ENCODE measurements at regions not wholly inside any gene's neighbourhood (a gene's known extent, or its start where the extent isn't known, plus 50 kb on each side); places are given as distances from the start of the nearest gene placed in this dataset.

DNA sequence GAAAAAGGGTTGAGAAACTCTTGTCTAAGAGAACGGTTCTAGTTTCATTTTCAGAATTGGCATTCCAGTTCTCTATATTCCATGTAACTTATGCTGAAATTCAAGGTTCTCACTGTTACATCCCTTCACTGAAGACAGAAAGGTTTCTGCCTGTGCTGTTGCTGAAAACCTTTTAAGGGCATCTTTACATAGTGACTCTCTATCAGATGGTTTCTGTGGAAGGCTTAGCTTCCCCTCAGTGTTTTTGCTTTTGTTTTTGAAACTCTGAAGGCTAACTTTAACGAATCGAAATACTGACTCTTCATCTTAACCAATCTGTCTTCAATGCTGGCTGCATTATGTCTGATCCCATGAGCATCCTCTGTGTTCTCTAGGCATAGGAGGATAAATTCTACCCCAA, 1286.2 kb upstream of the EYS start:
- DNase-seq (ENCODE audit: low spot score) (peak; percentile 7), FAIRE-seq (no peak)

DNA sequence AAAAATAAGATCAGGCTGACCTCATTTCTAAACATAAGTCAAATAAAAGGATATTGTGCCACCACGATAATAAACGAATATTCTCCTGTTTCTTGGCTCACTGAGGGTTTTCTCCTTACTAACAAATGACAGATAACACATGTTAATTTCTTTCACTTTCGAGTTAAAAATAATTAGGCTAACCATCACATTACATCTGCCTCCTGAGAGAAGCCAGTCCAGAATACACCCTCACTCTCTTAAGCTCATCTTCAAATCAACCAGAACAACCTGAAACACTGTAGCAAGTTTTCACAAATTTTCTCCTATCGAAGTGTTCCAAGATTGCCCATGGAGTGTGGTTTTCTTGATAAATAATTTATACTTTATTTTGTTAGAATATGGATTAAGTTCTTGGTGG, 1285.6 kb upstream of the EYS start:
- DNase-seq (ENCODE audit: low spot score) (no peak), FAIRE-seq (no peak)

DNA sequence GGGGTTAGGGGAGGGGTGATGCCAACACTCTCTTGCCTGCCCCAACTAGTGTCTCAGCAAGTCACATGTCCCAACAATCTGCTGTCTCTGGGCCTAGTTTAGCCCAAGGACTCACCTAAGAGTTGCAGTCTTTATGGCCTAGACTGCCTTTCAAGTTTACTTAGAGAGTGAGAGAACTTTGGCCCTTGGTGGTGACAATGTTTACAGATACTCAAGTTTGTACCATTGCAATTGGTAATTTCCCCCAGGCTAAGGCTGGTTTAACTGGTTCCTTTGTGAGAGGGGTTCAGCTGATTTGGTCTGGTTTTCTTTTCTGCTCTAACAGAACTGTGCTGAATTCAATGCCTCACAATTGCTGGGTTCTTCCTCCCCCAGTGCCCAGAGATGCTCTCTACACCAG, 1279.9 kb upstream of the EYS start:
- DNase-seq (ENCODE audit: low spot score) = no peak
- no peak for FAIRE-seq

DNA sequence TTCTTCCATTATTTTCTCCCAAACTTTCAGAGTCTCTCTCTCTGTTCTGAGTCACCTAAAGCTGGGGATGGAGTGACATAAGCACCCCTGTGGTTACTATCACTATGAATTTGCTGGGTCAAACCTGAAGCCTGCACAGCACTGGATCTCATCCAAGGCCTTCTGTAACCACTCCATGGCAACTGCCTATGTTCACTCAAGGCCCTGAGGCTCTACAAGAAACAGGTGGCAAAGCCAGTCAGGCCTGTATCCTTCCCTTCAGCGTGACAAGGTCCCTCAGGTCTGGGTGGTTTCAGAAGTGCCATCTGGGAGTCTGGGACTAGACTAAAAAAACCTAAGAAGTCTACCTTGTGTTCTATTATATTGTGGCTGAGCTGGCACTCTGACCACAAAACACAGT, 1278.8 kb upstream of the EYS start:
- DNase-seq (ENCODE audit: low spot score) (no peak), FAIRE-seq (no peak)

DNA sequence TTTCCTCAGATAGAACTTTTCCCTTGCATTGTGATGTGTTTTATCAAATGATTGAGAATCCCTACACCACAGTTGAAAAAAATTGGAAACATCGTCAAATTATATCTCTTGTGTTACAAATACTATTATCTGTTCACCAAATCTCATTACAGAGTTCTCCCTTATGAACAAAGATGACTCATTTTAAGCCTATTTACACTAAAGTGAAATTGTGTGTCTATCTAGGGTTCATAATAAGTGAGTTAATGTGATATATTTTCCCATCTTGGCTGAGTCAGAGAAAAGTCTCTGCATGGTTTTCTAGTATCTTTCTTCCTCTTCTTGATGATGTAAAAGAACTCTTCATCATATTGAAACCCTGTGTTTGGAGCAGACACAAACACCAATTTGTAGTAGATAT, 1263.3 kb upstream of the EYS start:
- no peak for DNase-seq (ENCODE audit: low spot score)

DNA sequence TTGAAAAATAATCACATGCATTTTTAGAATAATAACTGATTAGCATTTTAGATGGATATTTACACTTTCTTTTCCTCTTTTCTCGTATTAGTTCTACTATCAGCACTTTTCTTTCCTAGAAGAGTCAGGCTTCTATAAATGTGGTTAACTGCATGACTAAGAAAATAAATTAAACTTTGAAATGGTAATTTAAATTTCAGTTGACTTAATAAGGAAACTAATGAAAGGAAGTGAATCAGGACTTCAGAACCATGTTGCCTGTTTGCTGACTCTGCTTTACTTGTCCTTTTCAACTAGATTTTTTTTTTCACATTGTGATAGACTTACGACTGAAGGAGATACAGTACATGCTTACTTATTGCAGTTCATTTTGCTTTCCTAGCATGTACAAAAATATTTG, 1258.2 kb upstream of the EYS start:
- no peak for DNase-seq (ENCODE audit: low spot score)
- no peak for FAIRE-seq

More for the DNA sequence above, 1263.3 kb upstream of the EYS start:
- FAIRE-seq = no peak

DNA sequence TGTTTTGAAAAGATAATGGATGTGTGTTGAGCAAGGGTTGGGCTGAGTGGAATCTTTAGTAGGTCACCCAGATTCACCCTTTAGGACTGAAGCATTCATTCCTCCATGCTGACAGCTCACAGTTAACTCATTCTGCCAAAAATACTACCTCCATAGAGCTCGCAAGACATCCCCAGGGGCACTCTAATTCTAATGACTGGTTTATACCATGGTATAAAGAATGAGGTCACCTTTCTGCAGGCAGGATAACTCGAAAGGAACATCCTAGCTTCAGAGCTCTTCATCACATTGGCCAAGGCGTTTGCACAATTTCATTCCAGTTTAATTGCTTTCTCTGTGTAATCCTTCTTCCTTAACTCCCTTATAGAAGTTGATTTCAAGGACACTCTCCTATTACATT, 1257.2 kb upstream of the EYS start:
- FAIRE-seq (no peak), DNase-seq (ENCODE audit: low spot score) (no peak)

DNA sequence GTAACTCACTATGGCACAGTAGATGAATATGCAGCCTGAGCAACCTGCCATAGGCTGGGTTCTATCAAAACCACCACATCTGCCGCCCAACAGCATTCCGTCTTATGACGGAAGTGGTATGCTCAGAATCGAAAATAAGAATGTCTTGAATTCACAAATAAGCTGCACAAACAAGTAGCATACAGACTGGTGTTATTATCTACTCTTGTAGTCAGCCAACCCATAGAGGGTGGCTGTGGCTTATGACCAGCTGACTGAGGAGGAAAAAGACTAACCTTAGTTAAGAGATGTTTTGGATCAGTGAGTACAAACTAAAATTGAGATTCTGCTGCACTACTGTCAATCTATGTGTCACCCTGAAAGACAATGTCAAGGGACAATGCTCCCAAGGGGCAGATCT, 1255.1 kb upstream of the EYS start:
- no peak for FAIRE-seq
- no peak for DNase-seq (ENCODE audit: low spot score)

DNA sequence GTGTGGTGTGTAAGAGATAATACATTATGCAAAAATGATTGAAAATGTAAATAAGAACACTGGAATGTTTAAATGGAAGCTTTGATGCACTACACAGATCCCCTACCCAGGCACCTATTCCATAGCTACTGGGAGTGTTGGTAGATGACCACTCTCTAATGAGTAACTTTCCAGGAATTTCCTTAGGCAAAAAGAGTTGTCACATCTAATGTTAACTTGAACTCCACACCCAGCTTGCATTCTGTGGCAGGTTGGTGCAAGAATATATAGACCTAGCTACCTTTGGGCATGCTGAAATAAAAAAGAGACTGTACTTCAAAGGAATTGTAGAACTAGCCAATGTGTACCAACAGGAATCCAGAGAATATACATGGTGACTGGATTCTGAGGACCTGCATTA, 1254.2 kb upstream of the EYS start:
- no peak for DNase-seq (ENCODE audit: low spot score)
- FAIRE-seq = no peak

DNA sequence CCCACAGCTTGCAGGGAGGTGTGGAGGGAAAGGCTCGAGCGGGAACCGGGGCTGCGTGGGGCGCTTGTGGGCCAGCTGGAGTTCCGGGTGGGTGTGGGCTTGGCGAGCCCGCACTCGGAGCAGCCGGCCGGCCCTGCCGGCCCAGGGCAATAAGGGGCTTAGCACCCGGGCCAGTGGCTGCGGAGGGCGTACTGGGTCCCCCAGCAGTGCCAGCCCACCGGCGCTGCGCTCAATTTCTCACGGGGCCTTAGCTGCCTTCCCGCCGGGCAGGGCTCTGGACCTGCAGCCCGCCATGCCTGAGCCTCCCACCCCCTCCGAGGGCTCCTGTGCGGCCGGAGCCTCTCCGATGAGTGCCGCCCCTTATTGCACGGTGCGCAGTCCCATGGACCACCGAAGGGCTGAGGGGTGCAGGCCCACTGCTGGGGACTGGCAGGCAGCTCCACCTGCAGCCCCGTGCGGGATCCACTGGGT, 1242.2 kb upstream of the EYS start:
- DNase-seq (ENCODE audit: low spot score) (no peak), FAIRE-seq (no peak)

DNA sequence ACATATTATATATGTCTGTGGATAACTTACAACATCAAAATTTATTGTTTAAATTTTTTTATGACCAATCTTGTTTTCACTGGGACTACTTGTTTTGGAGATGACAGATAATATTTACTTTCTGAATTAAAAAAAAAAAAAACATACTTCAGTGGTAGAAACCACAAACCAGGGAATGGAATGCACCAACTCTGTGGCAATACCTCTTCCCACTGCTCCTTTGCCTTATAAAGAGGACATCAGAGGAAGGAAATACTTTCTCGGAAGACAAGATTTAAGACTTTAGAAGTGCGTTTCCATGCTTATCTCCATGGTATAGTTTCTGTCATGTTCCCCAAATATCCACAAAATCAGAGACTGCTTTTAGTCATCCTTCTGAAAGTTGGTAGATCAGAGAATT, 1241.1 kb upstream of the EYS start:
- DNase-seq (ENCODE audit: low spot score) (peak; percentile 30), FAIRE-seq (no peak)

DNA sequence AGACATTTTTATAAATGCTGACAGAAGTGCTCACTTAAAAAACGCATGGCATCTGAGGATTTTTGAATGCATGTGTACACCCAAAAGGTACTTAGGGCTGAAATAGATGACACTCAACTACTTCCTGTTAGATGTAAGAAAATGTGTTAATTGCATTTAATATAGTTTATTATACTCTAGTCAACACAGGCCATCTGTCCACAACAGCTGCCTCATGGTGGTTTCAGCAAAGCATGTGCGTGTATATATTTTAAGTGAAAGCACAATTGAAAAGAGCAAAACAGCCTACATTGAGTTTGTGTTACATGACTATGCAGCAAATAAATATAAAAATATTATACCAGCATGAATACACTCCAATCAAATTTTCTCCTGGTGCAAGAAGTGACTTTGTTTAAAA, 1233.0 kb upstream of the EYS start:
- no peak for DNase-seq (ENCODE audit: low spot score)
- FAIRE-seq = no peak

DNA sequence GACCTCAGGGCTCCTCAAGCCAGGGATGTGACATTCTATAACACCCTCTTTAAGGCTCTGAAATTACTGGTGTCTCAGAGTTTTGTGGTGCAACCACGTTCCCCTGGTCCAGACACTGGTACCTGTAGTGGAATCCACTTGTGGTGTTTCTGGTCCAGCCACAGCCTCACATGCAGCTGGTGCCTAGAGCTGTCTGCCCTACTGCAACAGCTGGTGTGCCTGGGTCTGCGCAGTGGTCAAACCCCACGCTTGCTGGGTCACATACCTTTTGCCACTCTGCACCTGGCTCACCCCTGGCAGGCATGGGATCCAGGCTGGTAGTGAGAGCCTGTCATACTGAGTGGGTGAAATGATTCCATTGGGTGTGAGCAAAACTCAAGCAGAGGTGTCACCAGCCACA, 1230.2 kb upstream of the EYS start:
- no peak for FAIRE-seq
- DNase-seq (ENCODE audit: low spot score) = no peak

DNA sequence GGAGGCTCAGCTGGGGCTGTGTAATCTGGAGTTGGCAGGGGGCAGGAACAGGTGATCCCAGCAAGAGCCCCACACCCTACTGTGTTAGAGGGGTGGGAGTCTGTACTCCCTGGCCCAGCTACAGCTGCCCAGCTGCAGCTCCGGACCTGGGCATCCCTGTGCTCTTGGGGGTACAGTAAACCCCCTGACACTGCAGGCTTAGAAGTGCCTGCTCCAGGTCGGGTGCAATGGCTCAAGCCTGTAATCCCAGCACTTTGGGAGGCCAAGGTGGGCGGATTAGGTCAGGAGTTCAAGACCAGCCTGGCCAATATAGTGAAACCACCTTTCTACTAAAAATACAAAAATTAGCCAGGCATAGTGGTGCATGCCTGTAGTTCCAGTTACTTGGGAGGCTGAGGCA, 1228.6 kb upstream of the EYS start:
- no peak for DNase-seq (ENCODE audit: low spot score)
- no peak for FAIRE-seq

DNA sequence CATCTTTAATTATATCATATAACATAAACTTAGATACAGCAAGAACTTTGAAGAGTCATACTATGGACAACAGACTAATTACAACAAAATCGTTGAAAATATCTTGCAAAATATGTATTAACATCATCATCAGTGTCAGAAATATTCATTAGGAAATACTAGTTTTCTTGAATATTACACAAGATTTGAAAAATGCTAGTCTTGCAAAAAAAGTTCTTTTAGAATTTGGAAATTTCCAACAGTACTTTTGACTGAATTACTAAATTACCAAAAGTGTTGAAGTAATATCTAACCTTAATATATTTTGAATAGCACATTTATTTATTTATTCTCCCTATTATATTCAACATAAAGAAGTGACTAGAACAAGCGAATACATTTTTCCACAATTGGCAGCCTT, 1224.8 kb upstream of the EYS start:
- DNase-seq (ENCODE audit: low spot score) (no peak), FAIRE-seq (no peak)

DNA sequence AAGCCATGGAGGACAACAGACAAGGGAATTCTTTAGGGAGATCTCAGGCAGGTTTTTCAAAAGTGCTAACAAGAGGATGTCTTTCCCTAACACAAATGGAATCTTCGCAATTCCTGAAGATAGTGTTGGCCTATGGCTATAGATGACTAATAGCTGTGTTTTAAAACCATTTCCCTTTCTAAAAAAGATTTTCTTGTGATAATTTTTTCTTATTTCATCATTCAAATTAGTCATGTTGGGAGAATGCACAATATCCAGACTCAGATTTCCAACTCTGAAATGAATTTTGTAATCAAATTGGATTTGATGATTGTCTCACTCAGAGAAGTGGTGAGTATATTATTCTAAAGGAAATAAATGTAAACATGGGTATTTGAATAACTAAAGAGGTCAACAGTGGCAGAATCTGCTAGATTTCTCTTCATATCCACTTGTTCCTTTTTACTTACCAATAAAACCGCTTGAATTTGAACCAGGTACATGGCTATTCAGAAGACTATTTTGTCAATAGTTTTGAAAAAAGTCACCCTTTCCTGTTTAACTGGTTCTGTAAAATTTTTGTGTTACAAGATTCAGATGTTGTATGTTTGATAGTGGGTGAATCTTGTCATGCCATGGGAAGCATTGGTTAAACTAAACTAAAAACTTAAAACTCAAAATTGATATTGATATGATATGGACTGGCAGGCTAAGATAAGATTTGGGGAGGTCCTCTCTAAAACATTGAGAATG, 1223.7 kb upstream of the EYS start:
- FAIRE-seq (no peak), DNase-seq (ENCODE audit: low spot score) (peak; percentile 3)

DNA sequence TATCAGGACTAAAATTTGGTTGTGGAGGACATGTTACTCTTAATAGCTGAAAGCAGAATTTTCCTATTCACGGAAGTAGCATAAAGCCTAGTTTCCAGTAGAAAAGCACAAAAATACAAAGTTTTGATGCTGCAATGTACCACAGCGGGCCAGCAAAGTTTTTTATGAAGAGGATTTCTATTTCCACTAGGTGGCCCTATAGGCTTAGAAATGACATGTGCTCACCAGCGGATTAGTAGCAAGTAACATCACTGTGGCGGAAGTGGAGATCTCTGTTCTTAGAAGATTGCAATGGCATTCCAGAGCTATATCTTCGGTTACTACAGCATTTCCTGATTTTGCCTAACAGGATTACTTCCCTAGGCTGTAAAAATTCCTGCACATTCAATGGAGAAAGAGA, 1219.0 kb upstream of the EYS start:
- DNase-seq (ENCODE audit: low spot score) = peak; percentile 20

DNA sequence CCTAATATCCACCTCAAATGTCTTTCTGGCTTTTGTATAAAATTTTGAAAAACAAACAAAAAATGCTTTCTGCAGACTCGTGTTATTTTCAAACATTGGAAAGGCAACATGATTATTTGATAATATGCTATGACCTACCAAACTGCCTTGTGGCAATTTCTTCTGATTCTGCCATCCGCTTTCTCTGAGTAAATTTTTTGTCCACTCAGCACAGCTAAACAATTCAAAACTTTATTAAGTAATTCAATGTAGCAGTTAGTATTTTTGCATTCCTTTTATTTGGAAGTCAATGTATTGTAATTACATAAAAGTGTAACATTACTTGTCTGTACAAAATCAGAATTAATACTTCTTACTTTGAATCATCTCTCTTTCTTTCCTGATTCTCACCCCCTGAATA, 1206.6 kb upstream of the EYS start:
- DNase-seq (ENCODE audit: low spot score) = no peak
- no peak for FAIRE-seq

More for the DNA sequence above, 1219.0 kb upstream of the EYS start:
- no peak for FAIRE-seq

DNA sequence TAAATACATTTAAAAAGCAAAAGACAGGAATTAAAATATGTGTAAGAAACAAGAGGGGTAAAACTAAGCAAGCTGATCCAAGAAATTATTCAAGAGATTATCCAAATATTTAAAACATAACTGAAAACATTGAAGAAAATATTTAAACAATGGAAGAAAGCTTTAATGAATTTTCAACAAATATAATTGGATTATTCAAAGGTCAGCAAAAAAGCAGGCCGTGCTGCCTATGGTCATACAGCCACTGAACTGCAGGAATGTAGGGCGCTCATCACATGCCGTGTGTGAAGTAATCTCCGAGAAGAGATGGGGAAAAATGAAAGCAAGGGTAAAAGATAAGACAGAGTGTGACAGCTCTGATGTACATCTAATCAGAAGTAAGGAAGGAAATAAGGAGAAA, 1195.4 kb upstream of the EYS start:
- DNase-seq (ENCODE audit: low spot score) (no peak), FAIRE-seq (no peak)

DNA sequence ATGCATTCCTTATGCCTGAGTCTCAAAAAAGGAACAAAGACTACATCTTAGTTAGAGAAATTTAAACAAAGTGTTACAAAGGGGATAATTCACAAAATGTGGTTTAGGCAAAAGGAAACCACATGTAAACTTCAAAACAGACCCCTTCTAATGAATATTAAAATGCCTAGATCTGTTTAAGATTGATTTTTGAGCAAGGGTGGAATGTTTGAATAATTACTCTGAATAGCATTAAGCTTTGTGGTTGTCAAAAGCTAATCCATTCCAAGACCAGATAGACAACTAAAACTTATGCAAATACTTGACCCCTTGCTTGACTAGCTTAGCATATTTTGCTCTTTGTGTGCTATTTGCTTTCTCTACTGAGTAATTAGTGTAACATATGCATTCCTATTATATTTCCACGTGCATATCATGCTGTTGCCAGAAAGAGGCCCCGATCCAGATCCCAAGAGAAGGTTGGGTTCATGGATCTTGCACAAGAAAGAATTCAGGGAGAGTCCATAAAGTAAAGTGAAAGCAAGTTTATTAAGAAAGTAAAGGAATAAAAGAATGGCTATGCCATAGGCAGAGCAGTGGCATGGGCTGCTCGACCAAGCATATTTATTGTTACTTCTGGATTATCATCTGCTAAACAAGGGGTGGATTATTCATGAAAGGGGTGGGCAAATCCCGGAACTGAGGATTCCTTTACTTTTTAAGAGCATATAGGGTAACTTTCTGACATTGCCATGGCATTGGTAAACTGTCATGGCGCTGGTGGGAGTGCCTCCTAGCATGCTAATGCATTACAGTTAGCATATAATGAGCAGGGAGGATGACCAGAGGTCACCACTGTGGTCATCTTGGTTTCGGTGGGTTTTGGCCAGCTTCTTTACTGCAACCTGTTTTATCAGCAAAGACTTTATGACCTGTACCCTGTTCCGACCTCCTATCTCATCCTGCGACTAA, 1193.4 kb upstream of the EYS start:
- FAIRE-seq = no peak
- DNase-seq (ENCODE audit: low spot score) = no peak

DNA sequence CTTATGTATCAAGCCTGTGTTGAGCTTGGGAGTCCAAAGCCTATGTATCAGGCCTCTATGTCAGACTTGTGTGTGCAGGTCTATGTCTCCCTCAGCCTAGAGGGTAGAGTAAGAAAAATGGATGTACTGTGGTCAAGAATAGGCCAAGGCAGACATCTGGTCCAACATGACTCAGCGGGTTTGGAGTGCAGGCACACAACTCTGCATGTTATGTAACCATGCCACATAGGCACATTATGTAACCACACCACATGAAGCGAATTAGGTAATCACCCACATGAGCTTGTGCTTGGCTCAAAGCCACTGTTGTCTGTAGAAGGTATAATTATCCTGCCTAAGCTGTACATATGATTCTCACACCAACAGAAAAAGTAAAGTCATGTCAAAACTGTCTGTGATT, 1190.5 kb upstream of the EYS start:
- FAIRE-seq = peak; percentile 37

DNA sequence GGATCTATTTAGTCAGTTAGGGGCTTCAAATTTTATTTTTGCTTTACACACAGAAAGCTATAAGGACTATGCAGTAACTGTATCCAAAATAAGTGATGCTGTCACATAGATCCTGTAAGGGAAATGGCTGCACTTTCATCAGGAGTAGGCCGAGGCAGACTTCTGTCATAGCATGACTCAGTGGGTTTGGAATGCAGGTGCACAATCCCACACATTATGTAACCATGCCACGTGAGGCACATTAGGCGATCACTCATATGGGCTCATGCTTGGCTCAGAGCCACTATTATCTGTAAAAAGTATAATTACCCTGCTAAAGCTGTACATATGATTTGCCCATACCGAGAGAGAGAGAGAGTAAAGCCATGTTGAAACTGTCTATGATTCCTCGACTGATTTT, 1189.4 kb upstream of the EYS start:
- peak; percentile 71 for DNase-seq (ENCODE audit: low spot score)
- peak; percentile 50 for FAIRE-seq

More for the DNA sequence above, 1190.5 kb upstream of the EYS start:
- peak; percentile 21 for DNase-seq (ENCODE audit: low spot score)

DNA sequence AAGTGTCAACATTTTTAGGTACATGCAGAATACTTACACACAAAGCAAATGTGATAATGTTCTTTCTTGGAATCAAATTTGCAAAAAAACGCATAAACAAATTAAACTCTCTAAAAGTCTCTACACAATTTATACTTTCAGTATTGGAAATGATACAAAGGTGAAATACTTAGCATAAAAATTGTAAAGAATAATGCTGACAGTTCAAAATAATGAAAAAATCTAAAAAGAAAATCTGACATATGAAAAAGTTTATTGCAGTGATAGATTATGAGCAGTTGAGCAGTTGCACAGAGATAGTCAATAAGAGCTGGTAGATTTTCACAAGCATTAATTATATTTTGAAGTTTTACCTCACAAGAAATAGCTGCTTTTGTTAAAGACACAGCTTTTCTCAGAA, 1176.4 kb upstream of the EYS start:
- FAIRE-seq = no peak
- no peak for DNase-seq (ENCODE audit: low spot score)

Data from urothelium cell line (cell line).